RPMI7951 (cell line): ENCODE measurements at regions not wholly inside any gene's neighbourhood (a gene's known extent, or its start where the extent isn't known, plus 50 kb on each side); places are given as distances from the start of the nearest gene placed in this dataset.
A peak's percentile ranks its signal among the peaks of the same experiment; 100 is the strongest.
"Not testable (repeated sequence)": the region's sequence is repeated elsewhere in the genome, so short reads cannot be mapped to it uniquely, and the experiment has no call there.

ENCODE experiments used
- DNase-seq: peaks from one replicate; pipeline ENCODE4 v3.0.0-alpha.2; 2012; ENCODE audit warnings: low read depth

DNA sequence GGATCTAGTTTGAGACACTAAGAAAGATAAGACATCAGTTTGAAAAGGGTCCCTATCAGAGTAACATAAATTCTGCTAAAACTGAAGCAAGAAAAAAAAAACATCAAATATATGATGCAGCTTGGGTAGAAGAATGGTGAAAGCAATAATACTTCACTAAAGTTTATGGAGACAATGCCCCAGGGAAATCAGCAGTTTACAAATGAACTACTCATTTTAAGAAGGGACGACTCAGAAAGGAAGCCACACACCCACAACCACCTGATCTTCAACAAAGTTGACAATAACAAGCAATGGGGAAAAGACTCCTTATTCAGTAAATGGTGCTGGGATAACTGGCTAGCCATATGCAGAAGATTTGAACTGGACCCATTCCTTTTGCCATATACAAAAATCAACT is 143.5 kb downstream of the TPBG start:
- DNase-seq = peak; percentile 90

DNA sequence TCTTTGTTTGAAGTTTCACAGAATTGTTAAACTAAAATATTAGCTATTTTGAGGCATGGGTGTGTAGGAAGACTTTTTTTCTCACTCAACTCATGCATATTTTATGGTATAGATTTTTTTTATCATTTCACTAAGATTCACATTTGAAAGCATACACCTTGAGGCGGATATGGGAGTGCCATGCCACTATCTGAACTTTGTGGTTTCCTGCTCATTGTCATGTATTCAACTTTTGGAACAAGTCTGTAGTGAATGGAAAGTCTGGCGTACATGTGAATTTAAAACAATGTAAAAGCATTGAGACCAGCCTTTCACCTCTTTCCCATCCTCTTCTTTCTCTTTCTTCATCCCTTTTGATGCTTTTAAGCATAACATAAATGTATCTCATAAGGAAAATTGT is 147.9 kb downstream of the TPBG start:
- DNase-seq = no peak

DNA sequence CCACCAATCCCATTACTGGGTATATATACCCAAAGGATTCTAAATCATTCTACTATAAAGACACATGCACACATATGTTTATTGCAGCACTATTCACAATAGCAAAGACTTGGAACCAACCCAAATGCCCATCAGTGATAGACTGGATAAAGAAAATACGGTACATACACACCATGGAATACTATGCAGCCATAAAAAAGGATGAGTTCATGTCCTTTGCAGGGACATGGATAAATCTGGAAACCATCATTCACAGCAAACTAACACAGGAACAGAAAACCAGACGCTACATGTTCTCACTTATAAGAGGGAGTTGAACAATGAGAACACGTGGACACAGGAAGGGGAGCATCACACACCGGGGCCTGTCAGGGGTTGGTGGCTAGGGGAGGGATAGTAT is 154.3 kb downstream of the TPBG start:
- DNase-seq = not testable (repeated sequence)

DNA sequence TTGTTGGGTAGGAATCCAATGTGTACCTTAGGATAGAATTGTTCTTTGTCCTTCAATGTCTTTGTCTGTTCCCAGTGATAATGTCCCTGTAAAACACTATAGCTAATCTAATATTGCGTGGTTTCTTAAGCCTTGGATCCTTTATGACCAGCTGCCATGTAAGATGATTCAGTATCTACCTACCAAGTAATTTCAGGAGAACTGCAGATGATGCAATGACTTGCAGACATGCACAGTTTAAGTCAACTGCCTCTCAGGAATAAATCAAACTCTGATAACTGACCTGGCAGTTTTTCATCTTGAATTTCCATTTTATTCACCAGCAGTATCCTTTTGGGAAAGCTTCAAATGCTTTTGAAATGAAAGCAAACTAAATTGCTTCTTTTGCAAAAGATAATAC is 157.8 kb downstream of the TPBG start:
- no peak for DNase-seq

DNA sequence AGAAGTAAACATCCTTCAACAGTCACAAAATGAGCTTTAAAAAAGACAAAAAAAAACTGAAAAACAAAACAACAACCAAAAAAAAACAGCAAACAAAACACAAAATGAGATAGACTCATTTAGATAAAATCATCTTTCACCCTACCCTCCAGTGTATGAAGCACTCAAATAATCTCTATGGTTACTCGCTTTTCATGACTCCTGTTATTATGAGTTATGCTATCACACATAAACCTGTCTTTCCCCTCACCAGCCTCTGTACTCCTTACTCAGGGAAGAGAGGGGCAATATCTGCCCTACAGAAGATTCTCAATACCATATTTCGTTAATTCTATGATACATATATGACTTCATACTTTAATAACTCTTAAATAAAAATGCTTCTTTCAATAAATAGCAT is 158.2 kb downstream of the TPBG start:
- no peak for DNase-seq

DNA sequence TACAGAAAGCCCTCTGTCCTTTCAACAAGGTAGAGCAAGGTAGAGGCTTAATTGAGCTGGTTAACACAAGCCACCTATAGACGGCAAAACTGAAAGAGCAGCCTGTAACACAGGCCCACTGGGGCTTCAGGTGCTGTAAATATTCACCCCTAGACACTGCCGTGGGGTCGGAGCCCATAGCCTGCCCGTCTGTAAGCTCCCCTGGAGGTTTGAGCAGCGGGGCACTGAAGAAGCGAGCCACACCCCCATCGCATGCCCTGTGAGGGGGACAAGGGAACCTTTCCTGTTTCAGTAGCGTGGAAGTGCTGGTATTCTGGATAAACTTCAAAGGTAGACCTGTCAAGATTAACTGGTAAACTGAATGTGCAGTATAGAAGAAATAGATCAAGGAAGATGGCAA is 160.4 kb downstream of the TPBG start:
- DNase-seq = no peak

DNA sequence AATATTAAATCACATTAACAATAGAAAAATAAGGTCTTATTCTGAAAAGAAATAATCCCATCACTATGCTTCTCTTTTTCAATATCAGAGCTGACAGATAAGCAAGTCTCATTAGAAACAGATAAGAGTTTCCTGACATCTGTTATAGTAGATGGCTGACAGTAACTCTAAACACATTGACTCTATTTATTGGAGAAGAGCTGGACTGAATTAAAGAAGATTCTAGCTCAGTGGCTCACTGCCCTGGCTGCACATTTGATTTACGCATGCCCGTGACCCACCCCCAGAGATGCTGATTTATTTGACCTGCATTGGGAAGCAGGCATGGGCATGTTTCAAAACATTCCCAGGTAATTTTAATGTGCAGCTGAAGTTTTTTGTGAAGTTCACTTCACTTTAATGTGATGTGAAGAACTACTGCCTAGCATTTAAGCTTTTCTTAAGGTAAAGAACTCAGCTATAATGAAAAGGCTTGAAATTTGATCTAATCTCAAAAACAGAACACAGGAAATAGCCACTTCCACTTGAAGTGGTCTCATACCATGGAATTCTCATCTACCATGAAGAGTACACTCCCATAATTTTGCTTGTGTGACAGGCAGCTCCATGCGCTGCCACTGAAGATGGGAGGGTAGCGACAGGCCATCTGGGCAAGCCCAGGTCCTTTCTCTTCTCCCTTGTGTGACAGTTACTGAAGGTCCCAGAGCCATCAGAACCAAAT is 162.3 kb downstream of the TPBG start:
- DNase-seq = no peak

DNA sequence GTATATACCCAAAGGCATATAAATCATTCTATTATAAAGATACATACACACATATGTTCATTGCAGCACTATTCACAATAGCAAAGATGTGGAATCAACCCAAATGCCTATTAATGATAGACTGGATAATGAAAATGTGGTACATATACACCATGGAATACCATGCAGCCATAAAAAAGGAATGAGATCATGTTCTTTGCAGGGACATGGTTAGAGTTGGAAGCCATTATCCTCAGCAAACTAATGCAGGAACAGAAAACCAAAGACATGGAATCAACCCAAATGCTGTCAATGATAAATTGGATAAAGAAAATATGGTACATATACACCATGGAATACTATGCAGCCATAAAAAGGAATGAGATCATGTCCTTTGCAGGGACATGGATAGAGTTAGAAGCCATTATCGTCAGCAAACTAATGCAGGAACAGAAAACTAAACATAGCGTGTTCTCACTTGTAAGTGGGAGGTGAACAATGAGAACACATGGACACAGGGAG is 166.4 kb downstream of the TPBG start:
- DNase-seq = not testable (repeated sequence)

DNA sequence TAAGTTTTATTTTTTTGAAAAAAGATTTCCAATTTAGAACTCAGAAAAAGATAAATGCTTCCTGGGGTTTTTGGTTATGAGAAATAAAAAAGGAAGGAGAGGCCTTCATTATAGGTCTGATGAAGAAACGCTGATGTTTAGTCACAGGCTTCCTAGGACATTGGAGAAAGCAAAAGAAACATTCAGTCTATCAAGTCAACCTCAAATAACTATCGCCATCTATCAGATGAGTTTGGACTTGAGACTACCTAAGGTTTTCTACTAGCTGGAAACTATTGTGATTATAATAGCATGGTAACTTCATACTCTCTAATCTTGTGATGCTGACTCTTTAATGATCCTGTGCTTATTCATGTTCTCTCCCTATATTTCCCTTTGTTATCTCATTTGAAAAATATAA is 171.3 kb downstream of the TPBG start:
- peak; percentile 26 for DNase-seq

DNA sequence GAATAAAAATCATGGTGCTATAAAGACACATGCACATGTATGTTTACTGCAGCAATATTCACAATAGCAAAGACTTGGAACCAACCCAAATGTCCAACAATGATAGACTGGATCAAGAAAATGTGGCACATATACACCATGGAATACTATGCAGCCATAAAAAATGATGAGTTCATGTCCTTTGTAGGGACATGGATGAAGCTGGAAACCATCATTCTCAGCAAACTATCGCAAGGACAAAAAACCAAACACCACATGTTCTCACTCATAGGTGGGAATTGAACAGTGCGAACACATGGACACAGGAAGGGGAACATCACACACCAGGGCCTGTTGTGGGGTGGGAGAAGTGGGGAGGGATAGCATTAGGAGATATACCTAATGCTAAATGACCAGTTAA is 185.9 kb downstream of the TPBG start:
- not testable (repeated sequence) for DNase-seq

DNA sequence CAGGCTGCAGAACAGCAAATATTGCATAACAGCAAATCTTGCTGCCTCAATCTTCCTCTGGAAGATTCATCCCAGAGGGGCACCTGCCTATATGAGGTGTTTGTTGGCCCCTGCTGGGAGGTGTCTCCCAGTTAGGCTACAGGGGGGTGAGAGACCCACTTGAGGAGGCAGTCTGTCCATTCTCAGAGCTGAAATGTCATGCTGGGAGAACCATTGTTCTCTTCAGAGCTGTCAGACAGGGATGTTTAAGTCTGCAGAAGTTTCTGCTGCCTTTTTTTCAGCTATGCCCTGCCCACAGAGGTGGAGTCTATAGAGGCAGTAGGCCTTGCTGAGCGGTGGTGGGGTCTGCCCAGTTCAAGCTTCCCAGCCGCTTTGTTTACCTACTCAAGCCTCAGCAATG is 187.7 kb downstream of the TPBG start:
- not testable (repeated sequence) for DNase-seq

DNA sequence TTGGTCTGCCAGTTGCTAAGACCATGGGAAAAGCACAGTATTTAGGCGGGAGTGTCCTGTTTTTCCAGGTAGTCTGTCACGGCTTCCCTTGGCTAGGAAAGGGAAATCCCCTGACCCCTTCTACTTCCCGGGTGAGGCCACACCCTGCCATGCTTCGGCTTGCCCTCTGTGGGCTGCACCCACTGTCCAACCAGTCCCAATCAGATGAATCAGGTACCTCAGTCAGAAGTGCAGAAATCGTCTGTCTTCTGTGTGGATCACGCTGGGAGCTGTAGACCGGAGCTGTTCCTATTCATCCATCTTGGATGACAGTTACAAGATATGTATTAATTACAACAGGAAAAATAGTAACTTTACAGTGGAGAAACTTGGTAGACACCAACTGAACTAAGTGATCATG is 188.2 kb downstream of the TPBG start:
- DNase-seq = no peak

DNA sequence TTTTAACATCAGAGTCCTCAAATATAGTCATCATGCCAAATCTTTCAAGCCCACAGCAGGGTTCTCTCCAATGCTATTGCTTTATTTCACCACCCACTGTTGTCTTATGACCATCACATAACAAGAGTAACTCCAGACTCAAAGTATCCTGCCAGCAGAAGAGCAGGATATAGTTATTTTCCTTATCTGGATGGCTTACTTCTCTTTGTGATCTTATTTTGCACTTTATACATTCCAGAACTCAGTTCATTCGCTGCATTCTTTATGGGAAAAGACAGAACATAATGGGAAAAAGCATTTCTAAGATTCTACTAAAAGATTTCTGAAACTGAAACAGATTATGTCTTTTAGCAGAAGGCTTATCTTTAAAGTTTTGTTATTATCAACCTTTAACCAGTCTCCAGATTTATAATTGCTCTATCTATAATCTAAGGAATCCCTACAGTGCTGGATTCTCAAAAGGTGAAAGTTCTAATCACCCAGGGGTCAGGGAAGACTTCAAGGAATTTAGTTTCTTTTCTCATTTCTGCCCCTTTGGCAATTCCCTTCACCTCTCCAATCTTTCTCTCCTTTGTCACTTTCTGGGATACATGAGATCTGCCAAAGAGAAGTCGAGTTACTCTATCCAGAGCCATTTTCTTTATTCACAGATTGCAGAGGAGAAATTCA is 190.4 kb downstream of the TPBG start:
- no peak for DNase-seq

DNA sequence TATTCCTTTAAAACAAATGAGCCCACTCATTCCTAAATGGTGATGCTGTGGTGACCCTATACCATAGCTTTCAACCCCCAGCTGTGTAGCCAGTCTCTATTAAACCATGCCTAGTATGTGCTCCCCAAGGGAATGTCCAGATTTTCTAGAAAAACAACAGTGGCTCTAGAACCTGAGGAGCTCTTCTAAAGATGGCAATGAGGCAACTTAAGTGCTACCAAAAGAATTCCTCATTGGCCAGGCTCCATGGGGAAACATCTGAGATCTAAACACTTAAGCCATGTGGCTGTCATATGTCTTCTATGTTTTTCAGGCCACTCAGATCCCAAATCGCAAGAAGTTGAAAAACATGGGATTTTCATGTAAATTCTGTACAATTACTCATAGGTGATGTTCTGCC is 191.0 kb downstream of the TPBG start:
- DNase-seq = peak; percentile 22

DNA sequence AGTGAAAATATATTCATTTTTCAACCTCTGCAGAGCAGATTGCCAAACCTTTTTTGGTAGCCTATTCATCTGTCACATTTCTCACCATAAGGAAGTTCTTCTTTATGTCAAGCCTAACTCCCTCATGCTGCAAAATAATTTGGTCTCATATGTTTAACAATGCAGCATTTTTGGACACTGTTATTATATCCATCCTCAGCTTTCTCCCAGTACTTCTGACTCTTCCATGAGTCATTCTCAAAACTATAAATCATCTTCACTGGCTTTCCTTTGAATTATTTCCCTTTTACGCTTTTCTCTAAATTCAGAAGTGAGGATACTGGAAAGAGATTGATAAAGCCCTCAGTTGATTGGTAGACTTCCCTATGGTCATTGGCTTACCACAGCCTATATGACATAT is 192.2 kb downstream of the TPBG start:
- peak; percentile 36 for DNase-seq

DNA sequence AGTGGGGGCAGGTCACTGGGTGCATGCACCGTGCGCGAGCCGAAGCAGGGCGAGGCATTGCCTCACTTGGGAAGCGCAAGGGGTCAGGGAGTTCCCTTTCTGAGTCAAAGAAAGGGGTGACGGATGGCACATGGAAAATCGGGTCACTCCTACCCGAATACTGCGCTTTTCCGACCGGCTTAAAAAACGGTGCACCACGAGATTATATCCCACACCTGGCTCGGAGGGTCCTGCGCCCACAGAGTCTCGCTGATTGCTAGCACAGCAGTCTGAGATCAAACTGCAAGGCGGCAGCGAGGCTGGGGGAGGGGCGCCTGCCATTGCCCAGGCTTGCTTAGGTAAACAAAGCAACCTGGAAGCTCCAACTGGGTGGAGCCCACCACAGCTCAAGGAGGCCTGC is 194.9 kb downstream of the TPBG start:
- not testable (repeated sequence) for DNase-seq

DNA sequence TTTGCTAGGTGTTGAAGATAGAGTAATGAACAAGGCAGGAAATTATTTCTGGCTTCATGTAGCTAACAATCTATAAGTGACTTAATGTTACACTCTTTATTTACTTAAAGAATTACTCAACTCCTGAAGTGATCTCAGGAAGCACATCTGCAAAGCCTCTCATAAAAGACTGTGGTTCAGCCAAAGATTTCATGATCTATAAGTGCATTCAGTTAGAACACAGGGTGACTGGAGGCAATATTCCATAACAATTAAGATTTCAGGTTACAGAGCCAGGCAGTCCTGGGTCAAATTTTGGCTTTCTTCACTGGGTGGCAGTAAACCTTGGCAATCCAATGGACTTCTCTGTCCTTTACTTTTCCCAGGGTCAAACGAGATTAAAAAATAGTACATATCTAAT is 204.0 kb downstream of the TPBG start:
- no peak for DNase-seq

DNA sequence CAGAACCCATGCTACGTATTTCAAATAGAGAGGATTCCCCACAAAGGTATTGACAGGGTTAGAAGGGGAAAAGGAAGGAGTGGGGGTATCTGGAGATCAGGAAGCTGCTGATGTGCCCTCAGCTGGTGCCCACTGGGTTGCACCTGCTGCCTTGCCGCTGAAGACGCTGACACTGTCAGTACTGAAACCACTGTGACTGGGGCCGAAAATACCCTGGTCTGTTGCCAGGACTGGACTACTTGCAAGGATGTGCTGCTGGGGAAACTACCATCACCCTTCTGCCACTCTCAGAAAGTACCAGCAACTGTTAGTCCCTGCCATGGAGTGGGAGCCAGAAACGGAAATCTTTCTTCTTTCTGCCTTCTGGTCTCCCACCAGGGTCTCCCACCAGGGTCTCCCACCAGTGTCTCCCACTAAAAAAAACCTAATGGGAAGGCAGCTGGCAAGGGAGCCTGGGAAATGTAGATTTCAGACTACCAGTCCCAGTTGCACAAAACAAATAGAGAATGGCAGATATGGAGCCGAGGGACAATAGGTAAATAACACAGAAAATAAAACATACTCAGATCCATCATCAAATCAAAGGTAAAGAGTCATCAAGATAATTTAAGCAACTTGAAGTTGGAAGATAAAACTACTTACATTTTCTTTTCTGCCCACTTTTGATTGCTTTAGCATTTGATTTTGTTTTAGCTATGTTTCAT is 204.8 kb downstream of the TPBG start:
- DNase-seq = no peak

DNA sequence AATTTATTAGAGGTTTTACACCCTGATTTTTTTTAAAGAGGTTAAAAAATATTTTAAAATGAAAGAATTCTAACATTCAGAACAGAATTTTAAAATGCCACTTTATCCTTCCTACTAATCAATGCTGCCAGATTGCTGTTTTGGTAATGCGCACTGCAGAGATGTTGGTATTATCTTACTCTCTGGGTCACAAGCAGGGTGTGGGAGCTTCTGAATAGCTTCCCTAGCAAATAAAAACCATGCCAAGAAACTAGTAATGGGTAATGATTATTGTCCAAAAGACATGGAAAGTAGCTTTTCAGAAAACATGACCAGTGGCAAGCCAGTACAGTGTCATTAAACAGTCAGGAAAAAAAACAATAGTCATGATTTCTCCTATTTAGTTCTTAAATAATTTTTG is 205.4 kb downstream of the TPBG start:
- no peak for DNase-seq

DNA sequence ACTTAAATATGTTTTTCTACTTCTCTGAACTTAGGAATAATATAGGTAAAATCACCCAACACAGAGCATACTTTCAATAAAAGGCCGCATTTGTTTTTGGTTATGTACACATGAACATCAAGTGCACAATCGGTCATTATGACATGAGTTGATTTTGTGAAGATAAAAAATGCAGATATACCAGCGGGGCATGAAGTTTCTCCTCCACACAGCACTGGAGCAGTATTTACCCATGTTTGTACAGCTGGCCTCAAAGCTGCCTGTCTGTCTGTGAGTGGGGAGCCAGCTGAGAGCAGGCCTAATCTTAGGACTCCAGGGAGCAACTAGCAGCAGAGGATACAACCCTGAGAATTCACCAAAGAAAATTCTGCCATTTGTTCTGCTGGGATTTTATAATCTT is 206.5 kb downstream of the TPBG start:
- DNase-seq = no peak

DNA sequence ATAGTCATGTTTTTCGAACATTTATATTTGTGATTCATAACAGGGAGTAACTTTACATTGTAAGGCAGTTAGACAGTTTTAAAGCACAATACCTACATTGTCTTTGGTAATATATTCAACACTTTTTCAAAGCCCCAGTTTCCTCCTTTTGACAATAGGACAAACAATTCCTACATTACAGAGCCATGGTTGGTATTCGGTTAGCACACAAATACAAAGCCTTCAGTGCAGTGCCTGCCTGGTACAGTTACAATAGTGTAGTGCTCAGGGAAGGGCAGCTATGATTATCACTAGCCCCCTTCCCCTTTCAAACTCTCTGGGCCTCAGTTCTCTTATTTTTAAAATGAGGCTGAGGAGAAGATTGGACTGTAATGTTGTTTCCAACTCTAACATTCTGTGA is 207.8 kb downstream of the TPBG start:
- DNase-seq = no peak

DNA sequence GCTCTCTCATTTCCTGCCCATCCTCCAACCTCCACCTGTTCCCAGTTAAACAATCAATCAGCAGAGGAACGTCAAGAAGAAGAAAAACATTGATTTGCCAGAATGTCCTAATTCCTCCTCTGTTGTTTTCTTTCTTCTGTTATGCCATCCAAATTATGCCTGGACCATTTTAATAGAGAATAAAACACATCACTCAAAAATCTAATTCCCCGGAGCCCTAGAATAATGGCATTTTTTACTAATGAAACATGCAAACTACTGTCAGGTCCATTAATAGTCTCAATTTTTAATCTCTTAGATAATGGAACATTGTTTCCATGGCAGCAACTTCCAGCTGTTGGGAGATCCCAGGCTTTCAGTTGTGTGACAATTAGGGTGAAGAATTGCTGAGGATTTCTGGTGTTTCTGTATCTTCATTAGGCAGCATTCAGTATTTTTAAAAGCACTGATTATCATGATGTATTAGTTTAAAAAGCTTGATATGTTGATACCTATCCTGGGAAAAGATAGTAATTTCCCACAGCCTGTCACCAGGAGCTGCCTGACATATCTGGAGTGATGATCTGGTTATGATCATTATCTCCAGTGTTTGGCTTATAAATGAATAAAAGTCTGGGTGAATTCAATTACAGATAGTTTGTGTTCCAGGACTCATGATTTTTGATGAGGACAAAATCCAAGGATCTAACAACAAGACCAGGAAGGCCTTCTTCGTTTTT is 209.8 kb downstream of the TPBG start:
- no peak for DNase-seq
